HG03097 (cell line): ENCODE measurements at regions not wholly inside any gene's neighbourhood (a gene's known extent, or its start where the extent isn't known, plus 50 kb on each side); places are given as distances from the start of the nearest gene placed in this dataset.

ENCODE experiments used
- ATAC-seq: cut with Tn5 transposase; IDR thresholded peaks from one replicate; pipeline ENCODE4 v1.9.1; 2021; ENCODE audit not compliant: unreplicated experiment, low FRiP score

GRCh38 chr20:6626805-6627204 is 140.7 kb upstream of the BMP2 start:
- no peak for ATAC-seq

- ATAC-seq, result peak; percentile 97
Measured at GRCh38 chr20:6623989-6624388, 143.5 kb upstream of the BMP2 start.

GRCh38 chr20:6622041-6622440 is 145.4 kb upstream of the BMP2 start:
- no peak for ATAC-seq

DNA sequence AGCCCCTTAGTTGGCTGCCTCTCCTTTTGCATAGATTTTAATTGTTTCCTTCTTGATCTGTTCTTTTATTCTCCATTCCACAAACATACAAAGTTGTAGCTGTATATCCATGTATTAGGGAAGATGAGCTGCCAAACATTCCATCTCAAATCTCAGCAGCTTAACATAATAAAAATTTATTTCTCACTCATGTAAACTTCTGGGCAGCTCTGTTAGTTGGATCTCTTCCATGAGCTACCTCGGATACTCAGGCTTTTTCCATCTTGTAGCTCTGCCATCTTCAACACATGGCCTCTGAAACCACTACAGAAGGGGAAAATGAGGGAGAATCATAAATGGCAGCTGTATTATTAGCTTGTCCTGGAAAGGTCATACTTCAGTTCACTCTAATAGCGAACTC is 149.4 kb upstream of the BMP2 start:
- ATAC-seq, result no peak

GRCh38 chr20:6616421-6616820 is 151.1 kb upstream of the BMP2 start:
- ATAC-seq, result no peak

DNA sequence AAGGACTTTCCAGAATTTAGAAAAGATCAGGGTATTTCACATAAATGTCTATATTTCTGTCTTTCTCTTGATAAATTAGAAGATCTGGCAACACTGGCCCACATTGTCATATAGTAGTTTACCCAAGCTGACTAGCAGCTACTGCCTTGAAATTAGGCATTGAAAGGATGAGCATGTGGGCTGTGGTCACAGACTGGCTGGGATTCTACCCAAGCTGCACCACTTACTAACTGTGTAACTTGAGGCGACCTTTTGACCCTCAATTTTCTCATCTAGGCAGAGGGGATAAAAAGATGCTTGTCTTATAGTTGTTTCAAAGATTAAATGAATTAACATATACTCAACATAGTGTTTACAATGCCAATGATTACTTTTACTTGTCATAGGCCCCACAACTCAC is 152.7 kb upstream of the BMP2 start:
- ATAC-seq, result no peak

DNA sequence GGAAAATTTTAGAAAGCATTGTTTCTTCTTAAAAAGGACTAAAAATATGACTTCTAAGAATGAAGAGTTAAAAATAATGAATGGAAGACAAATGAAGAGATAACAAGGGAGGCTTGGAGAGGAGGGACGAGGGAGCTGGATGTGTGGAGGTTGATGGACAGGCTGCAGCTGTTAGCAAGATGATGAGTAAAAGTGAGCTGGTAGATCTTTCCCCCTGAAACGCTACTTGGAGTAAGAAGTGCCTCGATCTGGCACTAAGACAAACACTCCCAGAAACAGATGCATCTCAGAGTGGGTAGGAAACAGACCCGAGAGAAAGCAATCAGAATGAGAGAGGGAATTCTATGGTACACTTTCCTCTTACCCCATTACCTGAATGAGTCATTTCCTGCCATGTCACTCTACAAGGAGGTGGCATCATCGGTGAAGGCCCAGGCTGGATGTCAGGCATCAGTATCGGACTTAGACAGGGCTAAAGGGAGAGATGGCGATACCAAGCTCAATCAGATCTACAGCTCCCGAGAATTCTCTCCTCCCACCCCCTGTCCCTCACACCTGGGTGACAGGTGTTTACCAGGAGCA is 154.1 kb upstream of the BMP2 start:
- peak; percentile 79 for ATAC-seq

GRCh38 chr20:6612606-6612923 is 154.9 kb upstream of the BMP2 start:
- no peak for ATAC-seq

- no peak for ATAC-seq
Measured at GRCh38 chr20:6611911-6612605, 155.4 kb upstream of the BMP2 start.

- ATAC-seq, result no peak
Measured at GRCh38 chr20:6606651-6607050, 160.8 kb upstream of the BMP2 start.

GRCh38 chr20:6605055-6605935 is 162.2 kb upstream of the BMP2 start:
- no peak for ATAC-seq

GRCh38 chr20:6604179-6604578 is 163.3 kb upstream of the BMP2 start:
- ATAC-seq, result no peak

DNA sequence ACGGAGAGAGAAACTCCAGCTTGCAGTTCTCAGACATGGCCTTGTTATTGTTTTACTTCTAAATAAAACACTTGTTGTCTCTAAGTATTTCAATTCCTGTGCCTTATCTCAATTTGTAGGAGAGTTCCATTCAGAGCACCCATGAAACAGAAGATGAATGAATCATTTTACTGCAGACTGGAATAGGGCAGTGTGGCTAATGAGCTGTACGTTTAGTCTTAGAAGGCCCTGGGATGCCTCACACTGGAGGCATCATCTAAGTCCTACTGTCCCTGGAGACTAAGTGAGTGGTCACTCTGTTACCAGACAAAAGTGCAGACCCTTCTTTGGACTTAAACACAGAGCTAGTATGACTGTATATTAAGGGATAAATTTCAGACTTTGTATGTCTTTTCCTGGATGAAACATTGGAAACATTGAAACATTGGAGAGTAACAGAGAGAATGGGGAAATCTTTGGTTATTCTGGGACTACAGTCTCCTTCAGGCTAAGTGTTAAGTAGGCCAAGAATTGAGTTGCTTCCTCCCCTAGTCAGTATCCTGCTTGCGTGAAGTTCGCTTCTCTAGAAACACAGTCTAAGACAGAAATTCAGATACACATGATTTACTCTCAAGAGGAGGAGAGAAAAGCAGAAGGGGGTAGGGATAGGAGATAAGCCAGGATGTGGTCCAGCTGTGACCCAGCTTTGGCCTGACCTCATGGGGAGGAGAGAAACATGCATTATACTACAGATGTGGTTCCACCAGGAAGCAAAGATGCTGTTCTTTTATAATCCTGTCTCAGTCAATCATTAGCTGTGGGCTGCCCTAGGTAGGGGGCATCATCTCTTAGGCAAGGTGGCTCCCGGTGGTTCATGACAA is 167.4 kb upstream of the BMP2 start:
- peak; percentile 73 for ATAC-seq

DNA sequence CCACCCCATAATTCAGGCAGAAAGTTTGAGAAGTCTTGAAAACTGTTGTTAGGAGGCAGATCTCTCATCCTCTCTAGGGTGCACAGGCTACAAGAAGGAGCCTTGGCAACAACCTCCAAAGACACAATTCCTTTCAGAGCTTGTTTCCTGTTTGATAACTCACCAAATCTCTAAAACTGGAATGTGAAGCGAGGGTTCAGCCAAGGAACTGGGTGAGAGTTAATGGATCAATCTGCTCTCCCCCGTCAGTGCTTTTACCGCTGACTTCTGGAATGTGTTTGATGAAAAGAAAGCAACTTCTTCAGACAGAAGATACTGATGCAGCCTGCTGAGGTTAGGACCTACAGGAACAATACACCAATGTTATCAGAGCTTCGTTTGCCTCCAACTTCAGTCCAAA is 171.8 kb upstream of the BMP2 start:
- no peak for ATAC-seq

DNA sequence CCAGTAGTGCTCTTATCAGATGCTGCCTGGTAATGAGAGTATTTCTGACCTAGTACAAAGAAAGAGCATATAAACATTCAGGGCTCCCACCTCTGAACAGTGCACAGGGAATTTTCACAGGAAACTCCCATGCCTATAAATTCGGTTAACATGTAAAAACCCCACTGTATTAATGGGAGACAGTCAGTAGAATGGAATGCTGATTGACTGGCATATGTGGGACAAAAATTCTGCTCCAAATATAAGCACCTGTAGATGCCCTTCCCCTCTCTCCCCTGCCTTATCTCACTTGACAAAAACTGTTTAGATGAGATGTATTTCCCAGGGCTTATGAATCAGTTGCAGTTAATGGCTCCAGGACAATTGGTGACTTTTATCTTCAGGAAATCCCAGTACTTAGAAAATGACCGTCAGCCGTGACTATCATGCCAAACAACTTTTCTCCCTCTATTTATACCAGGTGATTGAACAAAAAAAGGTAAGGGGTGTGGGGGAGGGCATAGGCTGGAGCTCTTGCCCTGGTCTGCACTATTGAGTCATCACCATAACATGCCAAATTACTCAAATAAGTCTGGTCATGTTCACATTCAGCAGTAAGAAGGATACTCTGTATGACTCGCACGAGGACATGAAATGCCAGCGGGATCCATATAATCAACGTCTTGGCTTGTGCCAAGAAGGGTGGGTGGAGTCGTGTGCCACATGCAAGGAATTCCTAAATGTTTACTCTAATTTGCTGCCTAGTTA is 176.4 kb upstream of the BMP2 start:
- no peak for ATAC-seq

- ATAC-seq, result no peak
Measured at GRCh38 chr20:6588296-6588695, 179.2 kb upstream of the BMP2 start.

- peak; percentile 81 for ATAC-seq
Measured at GRCh38 chr20:6583134-6583738, 184.2 kb upstream of the BMP2 start.

DNA sequence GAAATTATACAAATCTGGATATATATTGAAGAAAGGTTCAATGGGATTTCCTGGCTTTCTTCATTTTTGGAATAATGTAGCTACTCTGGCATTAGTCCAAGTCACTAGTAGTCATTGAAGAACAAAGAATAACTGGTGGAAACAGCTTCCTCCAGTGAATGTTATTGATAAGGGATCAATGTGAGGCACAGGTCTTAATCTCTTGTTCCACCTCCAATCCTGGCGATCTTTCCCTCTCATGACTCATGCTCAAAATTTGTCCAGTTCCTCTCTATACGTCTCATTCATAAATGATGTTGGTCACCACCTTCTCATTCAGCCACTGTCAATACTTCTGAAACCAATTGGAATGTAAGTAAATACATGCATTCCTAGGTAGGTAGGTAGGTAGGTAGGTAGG is 185.0 kb upstream of the BMP2 start:
- ATAC-seq, result no peak

DNA sequence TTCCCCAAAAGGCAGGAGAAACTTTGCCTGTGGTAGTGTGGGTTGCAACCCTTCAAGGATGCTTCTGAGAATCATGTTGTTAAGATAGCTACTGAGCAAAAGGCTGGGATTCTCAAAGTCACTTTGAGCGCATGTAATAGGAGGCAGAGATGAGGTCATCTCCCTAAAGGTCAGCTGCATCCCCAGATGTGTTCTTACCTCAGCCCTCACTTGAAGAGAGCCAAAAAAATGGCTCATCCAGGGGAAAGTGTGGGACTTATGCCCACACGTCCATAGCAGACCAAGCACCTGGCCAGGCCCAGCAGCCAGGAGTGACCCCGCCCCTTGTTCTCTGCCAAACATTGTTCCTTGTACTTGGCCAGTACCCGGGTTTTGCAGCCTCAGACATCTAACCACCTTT is 187.0 kb upstream of the BMP2 start:
- no peak for ATAC-seq

- no peak for ATAC-seq
Measured at GRCh38 chr20:6579824-6580223, 187.7 kb upstream of the BMP2 start.
